NB4 (cell line): ENCODE measurements at regions not wholly inside any gene's neighbourhood (a gene's known extent, or its start where the extent isn't known, plus 50 kb on each side); places are given as distances from the start of the nearest gene placed in this dataset.
A peak's percentile ranks its signal among the peaks of the same experiment; 100 is the strongest.

Experiments used
- DNase-seq: peaks from one replicate; pipeline ENCODE4 v3.0.0; 2010; ENCODE audit warnings: low read depth
- H3K4me3 ChIP-seq: one replicate; pipeline ENCODE4 v1.5.1; 2011; ENCODE audit warnings: mild to moderate bottlenecking, low read depth, low read length, moderate library complexity
- MYC ChIP-seq: IDR thresholded peaks from 2 replicates; pipeline ENCODE4 v1.6.1; 2011; ENCODE audit warnings: low read depth, low read length
- POLR2A ChIP-seq: IDR thresholded peaks from 2 replicates; pipeline ENCODE4 v1.6.1; 2011; ENCODE audit warnings: mild to moderate bottlenecking; ENCODE audit not compliant: insufficient read length; ENCODE audit errors: extremely low read depth
- TF ChIP-seq, protein P1 (sequence below): IDR thresholded peaks from one replicate; pipeline ENCODE4 v1.5.1; 2012; ENCODE audit warnings: low read depth, low read length
- TF ChIP-seq, protein P2 (sequence below): IDR thresholded peaks from 2 replicates; pipeline ENCODE4 v1.6.1; 2011; ENCODE audit warnings: low read depth, low read length

DNA sequence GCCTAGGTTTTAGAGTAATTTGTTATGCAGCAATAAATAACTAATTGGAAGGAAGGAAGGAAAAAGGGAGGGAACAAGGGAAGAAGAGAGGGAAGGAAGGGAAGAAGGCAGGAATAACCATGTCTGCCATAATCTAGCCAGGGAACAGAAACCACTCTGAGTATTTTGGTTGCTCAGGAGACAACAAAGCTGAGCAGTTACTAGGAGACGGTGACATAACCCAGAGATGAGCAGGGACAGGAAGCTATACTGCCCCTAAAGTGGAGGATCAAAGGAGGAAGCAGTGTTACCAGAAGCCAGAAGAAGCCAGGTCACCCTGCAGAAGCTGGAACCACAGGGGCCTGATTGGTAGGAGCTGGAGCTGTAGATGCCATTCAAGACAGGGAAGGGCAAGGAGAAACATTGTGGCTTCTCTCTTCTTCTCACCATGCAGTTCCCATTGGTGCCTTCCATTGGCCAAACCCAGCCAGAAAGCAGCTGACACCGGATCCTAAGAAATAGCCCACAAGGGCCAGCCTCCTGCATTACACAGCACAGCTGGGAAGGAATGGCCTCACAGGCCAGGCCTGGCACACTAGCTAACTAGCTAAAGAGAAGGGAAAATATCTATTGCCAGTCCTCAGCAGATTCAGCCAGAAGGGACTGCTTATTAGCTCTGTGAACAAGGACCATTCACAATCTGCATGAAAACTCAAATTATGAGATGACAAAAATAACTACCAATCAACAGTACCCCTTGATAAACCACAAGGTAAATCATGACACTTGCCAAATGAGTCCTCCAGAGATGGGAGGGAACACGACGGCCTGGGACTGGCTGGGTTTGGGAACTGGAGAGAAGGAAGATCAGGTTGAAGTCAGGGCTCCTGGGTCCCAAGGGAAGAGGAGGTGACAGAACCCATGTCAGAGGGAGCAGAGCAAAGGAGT is 184.5 kb upstream of the NFE2L3 start:
- TF ChIP-seq MYC (no peak), POLR2A (no peak)
- TF ChIP-seq, protein P1, sequence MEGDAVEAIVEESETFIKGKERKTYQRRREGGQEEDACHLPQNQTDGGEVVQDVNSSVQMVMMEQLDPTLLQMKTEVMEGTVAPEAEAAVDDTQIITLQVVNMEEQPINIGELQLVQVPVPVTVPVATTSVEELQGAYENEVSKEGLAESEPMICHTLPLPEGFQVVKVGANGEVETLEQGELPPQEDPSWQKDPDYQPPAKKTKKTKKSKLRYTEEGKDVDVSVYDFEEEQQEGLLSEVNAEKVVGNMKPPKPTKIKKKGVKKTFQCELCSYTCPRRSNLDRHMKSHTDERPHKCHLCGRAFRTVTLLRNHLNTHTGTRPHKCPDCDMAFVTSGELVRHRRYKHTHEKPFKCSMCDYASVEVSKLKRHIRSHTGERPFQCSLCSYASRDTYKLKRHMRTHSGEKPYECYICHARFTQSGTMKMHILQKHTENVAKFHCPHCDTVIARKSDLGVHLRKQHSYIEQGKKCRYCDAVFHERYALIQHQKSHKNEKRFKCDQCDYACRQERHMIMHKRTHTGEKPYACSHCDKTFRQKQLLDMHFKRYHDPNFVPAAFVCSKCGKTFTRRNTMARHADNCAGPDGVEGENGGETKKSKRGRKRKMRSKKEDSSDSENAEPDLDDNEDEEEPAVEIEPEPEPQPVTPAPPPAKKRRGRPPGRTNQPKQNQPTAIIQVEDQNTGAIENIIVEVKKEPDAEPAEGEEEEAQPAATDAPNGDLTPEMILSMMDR, result no peak
- TF ChIP-seq, protein P2, sequence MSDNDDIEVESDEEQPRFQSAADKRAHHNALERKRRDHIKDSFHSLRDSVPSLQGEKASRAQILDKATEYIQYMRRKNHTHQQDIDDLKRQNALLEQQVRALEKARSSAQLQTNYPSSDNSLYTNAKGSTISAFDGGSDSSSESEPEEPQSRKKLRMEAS, result no peak
- DNase-seq, result peak; percentile 67
- no peak overlapping the region for H3K4me3 ChIP-seq

DNA sequence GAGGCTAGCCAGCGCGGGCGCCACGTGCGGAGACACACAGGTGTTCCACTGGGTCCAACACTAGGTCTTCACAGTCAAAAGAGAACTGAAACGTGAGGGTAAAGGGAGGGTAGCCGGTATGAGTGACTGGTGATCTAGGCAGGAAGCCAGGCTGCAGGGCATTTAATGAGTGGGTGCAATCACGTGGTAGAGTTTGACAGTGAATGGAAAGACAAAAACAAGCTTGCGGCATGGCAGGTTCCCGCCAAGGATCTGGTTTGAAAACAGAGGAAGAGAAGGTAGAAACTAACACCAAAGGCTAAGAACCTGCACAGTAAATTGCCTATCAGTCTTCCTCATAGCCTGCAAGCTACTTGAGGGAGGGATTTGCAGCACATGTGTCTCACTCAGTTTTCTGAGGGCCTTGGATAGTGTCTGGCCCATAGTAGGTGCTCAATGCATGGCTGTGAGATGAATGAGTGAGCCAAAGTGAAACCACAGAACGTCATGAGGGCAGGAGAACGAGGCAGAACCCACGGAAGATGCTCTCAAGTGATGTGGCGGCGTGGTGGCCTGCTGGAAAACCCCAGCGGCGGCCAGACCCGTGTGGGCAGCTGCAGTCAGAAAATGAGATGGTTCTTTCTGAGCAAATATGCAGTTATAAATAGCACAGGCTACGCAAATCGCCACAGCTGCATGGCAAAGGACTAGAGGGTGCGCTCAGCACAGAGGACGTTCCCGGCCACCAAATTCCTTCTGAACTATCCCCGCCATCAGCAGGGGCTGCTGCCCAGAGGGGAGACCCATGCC is 183.6 kb upstream of the NFE2L3 start:
- no peak overlapping the region for H3K4me3 ChIP-seq
- DNase-seq, result no peak
- TF ChIP-seq MYC (no peak), POLR2A (no peak)
- TF ChIP-seq, protein P1, result no peak
- TF ChIP-seq, protein P2, result no peak

DNA sequence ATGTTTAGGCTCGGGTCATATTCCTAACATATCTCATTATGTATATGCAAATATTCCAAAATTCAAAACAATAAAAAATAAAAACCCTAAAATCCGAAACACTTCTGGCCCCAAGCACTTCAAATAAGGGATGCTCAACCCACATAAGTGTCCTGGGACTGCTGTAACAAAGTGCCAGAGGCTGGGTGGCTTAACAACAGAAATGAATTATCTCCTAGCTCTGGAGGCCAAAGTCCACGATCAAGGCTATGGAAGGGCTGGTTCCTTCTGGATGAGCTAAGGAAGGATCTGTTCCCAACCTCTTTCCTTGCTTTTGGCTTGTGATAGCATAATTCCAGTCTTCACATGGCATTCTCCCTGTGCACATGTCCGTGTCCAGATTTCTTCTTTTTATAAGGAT is 181.6 kb upstream of the NFE2L3 start:
- H3K4me3 ChIP-seq, result no peak overlapping the region
- TF ChIP-seq, protein P1, result no peak
- TF ChIP-seq, protein P2, result no peak
- TF ChIP-seq POLR2A (no peak), MYC (no peak)
- DNase-seq, result no peak

DNA sequence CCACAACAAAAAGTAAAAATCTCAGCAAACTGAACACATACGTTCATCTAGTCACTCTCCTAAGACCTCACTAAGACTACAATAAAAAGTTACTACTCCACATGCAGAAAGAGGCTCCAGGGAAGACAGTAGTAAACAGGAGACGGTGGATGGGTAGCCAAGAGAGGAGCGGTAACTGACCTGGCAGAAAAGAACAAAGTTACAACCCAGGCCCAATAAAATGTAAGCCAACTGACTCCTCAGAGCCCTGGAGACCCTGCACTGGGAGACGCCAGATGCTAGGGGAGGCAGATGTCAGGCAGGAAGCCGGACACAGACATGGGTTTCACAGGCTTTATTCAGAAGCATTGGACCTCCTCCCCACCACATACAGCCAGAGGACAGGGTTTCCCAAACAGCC is 181.1 kb upstream of the NFE2L3 start:
- no peak overlapping the region for H3K4me3 ChIP-seq
- no peak for DNase-seq
- TF ChIP-seq POLR2A (no peak), MYC (no peak)
- TF ChIP-seq, protein P2, result no peak
- TF ChIP-seq, protein P1, result no peak

DNA sequence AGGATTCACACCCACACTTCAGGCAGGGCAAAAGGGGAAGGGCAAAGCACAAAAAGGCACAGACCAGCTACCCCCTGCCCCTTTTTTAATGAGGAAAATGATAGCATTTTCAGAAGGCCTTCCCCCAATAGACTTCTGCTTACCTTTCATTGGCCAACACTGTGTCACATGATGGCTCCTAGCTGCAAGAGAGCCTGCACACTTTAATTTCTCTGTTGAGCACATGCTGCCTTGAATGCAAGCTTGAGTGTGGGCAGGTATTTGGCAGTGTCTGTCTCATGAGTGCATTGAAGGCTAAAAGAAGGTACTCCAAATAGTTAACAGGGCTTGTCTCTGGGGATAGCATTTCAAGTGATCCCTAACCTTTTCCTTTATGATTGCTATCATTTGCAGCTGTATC is 175.4 kb upstream of the NFE2L3 start:
- DNase-seq, result no peak
- TF ChIP-seq MYC (no peak), POLR2A (no peak)
- TF ChIP-seq, protein P1, result no peak
- TF ChIP-seq, protein P2, result no peak

More for the DNA sequence above, 175.4 kb upstream of the NFE2L3 start:
- H3K4me3 ChIP-seq, result no peak overlapping the region
